ENCODE measurements at regions not wholly inside any gene's neighbourhood (a gene's known extent, or its start where the extent isn't known, plus 50 kb on each side); places are given as distances from the start of the nearest gene placed in this dataset.

DNA sequence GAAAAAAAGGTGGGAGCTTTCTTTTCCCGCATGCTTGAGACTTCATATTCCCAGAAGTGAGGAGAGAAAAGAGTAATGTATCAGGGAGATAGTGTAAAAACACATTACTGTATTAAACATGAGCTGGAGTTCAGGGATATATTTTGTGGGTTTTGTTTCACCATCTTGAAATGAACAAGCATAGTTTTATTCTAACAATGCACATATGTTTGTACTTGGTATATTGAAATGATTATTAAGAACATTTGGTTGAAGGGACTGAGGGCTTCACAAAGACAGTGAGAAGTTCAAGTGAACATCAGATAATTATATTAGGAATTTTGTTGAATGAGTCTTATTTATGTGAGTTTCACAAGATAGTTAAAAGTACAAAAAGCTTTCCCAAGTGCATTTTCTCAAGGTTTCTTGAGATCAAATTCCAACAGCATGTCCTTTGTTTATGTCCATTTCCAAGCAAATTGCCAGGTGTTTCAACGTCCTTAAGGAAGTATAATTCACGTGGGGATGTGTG is 368.8 kb downstream of the ANKRD50 start:
- TF ChIP-seq, protein P1, sequence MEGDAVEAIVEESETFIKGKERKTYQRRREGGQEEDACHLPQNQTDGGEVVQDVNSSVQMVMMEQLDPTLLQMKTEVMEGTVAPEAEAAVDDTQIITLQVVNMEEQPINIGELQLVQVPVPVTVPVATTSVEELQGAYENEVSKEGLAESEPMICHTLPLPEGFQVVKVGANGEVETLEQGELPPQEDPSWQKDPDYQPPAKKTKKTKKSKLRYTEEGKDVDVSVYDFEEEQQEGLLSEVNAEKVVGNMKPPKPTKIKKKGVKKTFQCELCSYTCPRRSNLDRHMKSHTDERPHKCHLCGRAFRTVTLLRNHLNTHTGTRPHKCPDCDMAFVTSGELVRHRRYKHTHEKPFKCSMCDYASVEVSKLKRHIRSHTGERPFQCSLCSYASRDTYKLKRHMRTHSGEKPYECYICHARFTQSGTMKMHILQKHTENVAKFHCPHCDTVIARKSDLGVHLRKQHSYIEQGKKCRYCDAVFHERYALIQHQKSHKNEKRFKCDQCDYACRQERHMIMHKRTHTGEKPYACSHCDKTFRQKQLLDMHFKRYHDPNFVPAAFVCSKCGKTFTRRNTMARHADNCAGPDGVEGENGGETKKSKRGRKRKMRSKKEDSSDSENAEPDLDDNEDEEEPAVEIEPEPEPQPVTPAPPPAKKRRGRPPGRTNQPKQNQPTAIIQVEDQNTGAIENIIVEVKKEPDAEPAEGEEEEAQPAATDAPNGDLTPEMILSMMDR (IDR thresholded peaks at IDR 0.05; ENCODE audit: insufficient read depth, low read depth, low read length): no peak
- no peak for TF ChIP-seq EZH2 (IDR thresholded peaks at IDR 0.05; ENCODE audit: insufficient read depth, low read length)
